IMR-90 (cell line): ENCODE measurements at regions not wholly inside any gene's neighbourhood (a gene's known extent, or its start where the extent isn't known, plus 50 kb on each side); places are given as distances from the start of the nearest gene placed in this dataset.

Source experiments
- ATAC-seq: fragments of 200-7000 bp; cut with Tn5 transposase; 2 replicates; pipeline ENCODE4 v1.9.1; 2020; ENCODE audit warnings: low read depth, mild to moderate bottlenecking, moderate library complexity
- BruUV-seq: library from RNA; stranded (reverse); fragments of 400-500 nt; replicated peaks from 2 replicates; lab custom pipeline; 2021; lab: Mats Ljungman, UMichigan
- CTCF ChIA-PET: fragments of 300-600 bp; formaldehyde crosslinking; extraction: SDS; loops from one replicate; lab custom pipeline; 2021; ENCODE audit warnings: antibody characterized with exemption; lab: Yijun Ruan, JAX
- POLR2A ChIA-PET: fragments of 300-600 bp; sonication (Branson Sonifier 250); formaldehyde crosslinking; loops from one replicate; lab custom pipeline; 2022; ENCODE audit warnings: antibody characterized with exemption; ENCODE audit not compliant: unreplicated experiment; lab: Charles Lee
- DNase-seq: peaks from one replicate; pipeline ENCODE4 v3.0.0; 2013
- H2AFZ ChIP-seq: replicated peaks from 2 replicates; pipeline ENCODE3; 2013; ENCODE audit warnings: low read length, mild to moderate bottlenecking; ENCODE audit not compliant: poor library complexity
- H2AK5ac ChIP-seq: 2 replicates; pipeline ENCODE4 v1.6.1; 2013; ENCODE audit warnings: low read depth, low read length, inconsistent platforms
- H2AK9ac ChIP-seq: replicated peaks from 2 replicates; pipeline ENCODE3; 2013; ENCODE audit warnings: mild to moderate bottlenecking, low read depth, low read length, moderate library complexity; ENCODE audit not compliant: poor library complexity
- H2BK120ac ChIP-seq: 2 replicates; pipeline ENCODE4 v1.6.1; 2013; ENCODE audit warnings: low read depth, low read length, inconsistent platforms
- H2BK15ac ChIP-seq: 3 replicates; pipeline ENCODE4 v1.6.1; 2013; ENCODE audit warnings: low read depth, low read length, inconsistent platforms
- H2BK20ac ChIP-seq: 2 replicates; pipeline ENCODE4 v1.6.1; 2013; ENCODE audit warnings: low read depth, mild to moderate bottlenecking, inconsistent platforms, low read length, moderate library complexity
- H2BK5ac ChIP-seq: 2 replicates; pipeline ENCODE4 v1.6.1; 2013; ENCODE audit warnings: mild to moderate bottlenecking, low read depth, low read length, inconsistent platforms; ENCODE audit not compliant: poor library complexity, severe bottlenecking
- H3K14ac ChIP-seq: replicated peaks from 2 replicates; pipeline ENCODE4 v1.6.1; 2013; ENCODE audit warnings: low read depth, low read length, inconsistent platforms
- H3K18ac ChIP-seq: 2 replicates; pipeline ENCODE4 v1.6.1; 2013; ENCODE audit warnings: low read depth, low read length, control low read depth
- H3K23ac ChIP-seq: 2 replicates; pipeline ENCODE4 v1.6.1; 2013; ENCODE audit warnings: low read depth, low read length, inconsistent platforms
- H3K27ac ChIP-seq: 2 replicates; pipeline ENCODE4 v1.5.1; 2013; ENCODE audit warnings: mild to moderate bottlenecking, control low read depth, low read length; ENCODE audit not compliant: insufficient read depth
- H3K27me3 ChIP-seq: 2 replicates; pipeline ENCODE4 v1.6.1; 2013; ENCODE audit warnings: low read length; ENCODE audit not compliant: control insufficient read depth, insufficient read depth
- H3K36me3 ChIP-seq: 2 replicates; pipeline ENCODE4 v1.6.1; 2013; ENCODE audit warnings: low read length, mixed read lengths; ENCODE audit not compliant: control insufficient read depth, insufficient read depth
- H3K4ac ChIP-seq: 2 replicates; pipeline ENCODE4 v1.6.1; 2013; ENCODE audit warnings: low read depth, low read length, inconsistent platforms
- H3K4me1 ChIP-seq: 2 replicates; pipeline ENCODE4 v1.6.1; 2013; ENCODE audit warnings: low read length, mixed read lengths; ENCODE audit not compliant: control insufficient read depth, insufficient read depth
- H3K4me2 ChIP-seq: 2 replicates; pipeline ENCODE4 v1.6.1; 2013; ENCODE audit warnings: low read depth, mild to moderate bottlenecking, control low read depth, low read length, moderate library complexity
- H3K4me3 ChIP-seq: 2 replicates; pipeline ENCODE4 v1.5.1; 2013; ENCODE audit warnings: low read depth, mild to moderate bottlenecking, control low read depth, low read length, moderate library complexity; ENCODE audit not compliant: insufficient read depth
- H3K56ac ChIP-seq: 2 replicates; pipeline ENCODE4 v1.6.1; 2013; ENCODE audit warnings: low read length, inconsistent platforms; ENCODE audit not compliant: insufficient read depth; ENCODE audit errors: extremely low read depth
- H3K79me1 ChIP-seq, 2 experiments: 2 replicates each; pipeline ENCODE4 v1.6.1; 2013; ENCODE audit warnings: low read length in 2 of 2, inconsistent platforms in 1 of 2, low read depth in 1 of 2
- H3K9ac ChIP-seq: 2 replicates; pipeline ENCODE4 v1.6.1; 2013; ENCODE audit warnings: low read depth, low read length, control low read depth
- H3K9me1 ChIP-seq: 2 replicates; pipeline ENCODE4 v1.6.1; 2013; ENCODE audit warnings: low read length, inconsistent platforms; ENCODE audit not compliant: insufficient read depth
- H3K9me3 ChIP-seq: 2 replicates; pipeline ENCODE4 v1.6.1; 2013; ENCODE audit warnings: low read length; ENCODE audit not compliant: control insufficient read depth, insufficient read depth
- H4K20me1 ChIP-seq: 2 replicates; pipeline ENCODE4 v1.6.1; 2013; ENCODE audit warnings: low read length, inconsistent platforms; ENCODE audit not compliant: insufficient read depth
- H4K5ac ChIP-seq: 2 replicates; pipeline ENCODE4 v1.6.1; 2013; ENCODE audit warnings: mild to moderate bottlenecking, low read depth, low read length, control low read depth
- H4K8ac ChIP-seq, 2 experiments: 2 replicates each; pipeline ENCODE4 v1.6.1; 2013; ENCODE audit warnings: low read depth in 2 of 2, low read length in 2 of 2, control low read depth in 1 of 2, inconsistent platforms in 1 of 2
- H4K91ac ChIP-seq: 2 replicates; pipeline ENCODE4 v1.6.1; 2013; ENCODE audit warnings: low read depth, low read length, inconsistent platforms; ENCODE audit not compliant: insufficient read depth
- BHLHE40 ChIP-seq: fragments of 150-350 bp; IDR thresholded peaks from 2 replicates; pipeline ENCODE4 v1.6.1; 2016; ENCODE audit warnings: mild to moderate bottlenecking, low read depth, low read length
- CEBPB ChIP-seq: IDR thresholded peaks from 2 replicates; pipeline ENCODE4 v1.6.1; 2012; ENCODE audit warnings: low read depth, low read length, improper control_type of control experiment
- CHD1 ChIP-seq: IDR thresholded peaks from 2 replicates; pipeline ENCODE4 v1.6.1; 2012; ENCODE audit warnings: low read depth, low read length, improper control_type of control experiment
- ELK1 ChIP-seq: fragments of 150-350 bp; IDR thresholded peaks from 2 replicates; pipeline ENCODE4 v1.6.1; 2016; ENCODE audit warnings: low read depth, mild to moderate bottlenecking, low read length, moderate library complexity, borderline replicate concordance
- FOS ChIP-seq: fragments of 150-350 bp; IDR thresholded peaks from 2 replicates; pipeline ENCODE4 v1.6.1; 2016; ENCODE audit warnings: low read depth, low read length
- MAFK ChIP-seq: IDR thresholded peaks from 2 replicates; pipeline ENCODE4 v1.6.1; 2012; ENCODE audit warnings: low read depth, low read length, improper control_type of control experiment
- MAZ ChIP-seq: IDR thresholded peaks from 2 replicates; pipeline ENCODE4 v1.6.1; 2012; ENCODE audit warnings: low read depth, mild to moderate bottlenecking, low read length, improper control_type of control experiment, moderate library complexity, borderline replicate concordance
- NFE2L2 ChIP-seq: fragments of 150-350 bp; IDR thresholded peaks from 2 replicates; pipeline ENCODE4 v1.6.1; 2016; ENCODE audit warnings: low read depth, mild to moderate bottlenecking, low read length
- POLR2A ChIP-seq: IDR thresholded peaks from 2 replicates; pipeline ENCODE4 v1.6.1; 2012; ENCODE audit warnings: mild to moderate bottlenecking, low read depth, low read length
- RAD21 ChIP-seq: IDR thresholded peaks from 2 replicates; pipeline ENCODE4 v1.6.1; 2012; ENCODE audit warnings: low read length, improper control_type of control experiment
- RCOR1 ChIP-seq: IDR thresholded peaks from 2 replicates; pipeline ENCODE4 v1.6.1; 2012; ENCODE audit warnings: mild to moderate bottlenecking, low read length, improper control_type of control experiment; ENCODE audit not compliant: insufficient replicate concordance
- RFX5 ChIP-seq: IDR thresholded peaks from 2 replicates; pipeline ENCODE4 v1.8.0; 2012; ENCODE audit warnings: low read depth, mild to moderate bottlenecking, low read length, moderate library complexity
- USF2 ChIP-seq: fragments of 150-350 bp; IDR thresholded peaks from 2 replicates; pipeline ENCODE4 v1.6.1; 2017; ENCODE audit warnings: mild to moderate bottlenecking, antibody characterized with exemption, low read length, low read depth
- WGBS, 2 experiments: methylation state at CpG; one replicate each; pipeline versions ENCODE4 v1.1.5 to v1.1.7; 2013; ENCODE audit warnings: missing lambda C conversion rate in 2 of 2; ENCODE audit not compliant: insufficient read length in 1 of 2; ENCODE audit errors: extremely low coverage in 2 of 2; 5-methylcytosine and 5-hydroxymethylcytosine counted together
- dilution Hi-C: fragments of 300-500 bp; cut with HindIII; formaldehyde crosslinking; loops from one replicate; pipeline ENCODE4 v1.14.3; 2018; ENCODE audit warnings: low sequenced_read_pairs; ENCODE audit not compliant: unreplicated experiment
- in situ Hi-C: fragments of 300-500 bp; cut with MboI; formaldehyde crosslinking; loops from 3 replicates; pipeline ENCODE4 v1.14.3; 2019; ENCODE audit warnings: low sequenced_read_pairs, inconsistent platforms, mixed read lengths
- intact Hi-C: fragments of 100-400 bp; cut with micrococcal nuclease; formaldehyde crosslinking; loops from 2 replicates; pipeline ENCODE4 v1.10.0; 2022

GRCh38 chr6:86686496-86686895, 250.8 kb upstream of the HTR1E start:
- POLR2A ChIA-PET: no interaction called here
- DNase-seq (no peak), ATAC-seq (no peak)
- Histone ChIP-seq H3K9me3 (peaks cover 6% of the 10 kb centered on the region; the same call in 1 of the 2 replicates), H4K5ac (no peak overlapping the region), H2BK15ac (no peak overlapping the region), H3K9me1 (no peaks in the 10 kb centered on the region), H2BK20ac (no peak overlapping the region), H3K4me3 (no peak overlapping the region), H3K4ac (no peak overlapping the region), H3K79me1 (no peaks in the 10 kb centered on the region), H2BK120ac (no peak overlapping the region), H3K56ac (no peak overlapping the region), H3K9ac (no peak overlapping the region), H2AK5ac (no peak overlapping the region), H4K20me1 (no peaks in the 10 kb centered on the region), H2AK9ac (no peak overlapping the region), H2BK5ac (no peak overlapping the region), H3K4me2 (no peak overlapping the region), H3K4me1 (no peaks in the 10 kb centered on the region), H4K91ac (no peak overlapping the region), H4K8ac (no peak overlapping the region), H3K23ac (no peak overlapping the region), H3K36me3 (no peaks in the 10 kb centered on the region), H3K14ac (no peak overlapping the region), H3K27me3 (no peaks in the 10 kb centered on the region), H3K18ac (no peak overlapping the region), H3K27ac (no peak overlapping the region), H2AFZ (no peak overlapping the region)
- dilution Hi-C loops (no loop called here), in situ Hi-C loops (no loop called here), intact Hi-C loops (no loop called here)
- no TSS peak for BruUV-seq
- TF ChIP-seq RAD21 (no peak), BHLHE40 (no peak), MAFK (no peak), CEBPB (no peak), FOS (no peak), NFE2L2 (no peak), POLR2A (no peak), ELK1 (no peak), CHD1 (no peak), RFX5 (no peak), MAZ (no peak), RCOR1 (no peak), USF2 (no peak)
- CTCF ChIA-PET: no interaction called here
- no CpG with 5 or more reads among the region's 1 CpG for WGBS, 2 experiments
